Smooth muscle cell of the brain vasculature (primary cell): ENCODE measurements at regions not wholly inside any gene's neighbourhood (a gene's known extent, or its start where the extent isn't known, plus 50 kb on each side); places are given as distances from the start of the nearest gene placed in this dataset.

ENCODE experiments used
- DNase-seq: peaks from one replicate; pipeline ENCODE4 v3.0.0-alpha.2; 2012; ENCODE audit warnings: low read depth, low spot score

DNA sequence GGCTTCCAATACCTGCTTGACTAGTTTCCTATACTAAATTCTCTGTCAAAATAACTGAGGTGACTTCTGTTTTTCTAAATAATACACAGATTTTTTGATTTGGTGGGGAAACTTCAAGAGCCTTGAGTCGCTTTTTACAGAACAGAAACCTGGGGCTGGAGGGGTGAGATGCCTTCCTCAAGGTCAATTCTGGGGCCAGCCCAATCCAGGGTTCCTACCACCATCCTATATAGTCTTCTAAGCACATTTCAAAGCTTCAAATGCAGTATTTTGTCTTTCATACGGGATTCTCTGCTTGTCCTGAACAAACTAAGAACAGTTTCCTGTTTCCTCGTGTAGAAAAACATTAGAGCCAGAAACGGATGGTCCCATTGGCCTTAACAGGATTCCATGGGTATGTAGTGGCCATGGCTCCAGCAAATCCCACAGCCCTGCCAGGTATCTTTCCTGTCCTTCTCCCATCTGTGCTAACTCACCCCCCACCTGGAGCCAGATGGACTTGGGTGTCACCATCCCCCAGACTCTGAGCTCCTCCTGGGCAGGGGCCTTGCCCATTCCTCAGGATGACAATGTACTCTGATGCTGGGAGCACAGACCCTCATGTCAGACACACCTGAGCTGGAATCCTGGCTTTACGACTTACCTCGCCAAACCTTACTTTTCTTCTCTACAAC is 146.9 kb downstream of the KLF13 start:
- DNase-seq, result no peak

DNA sequence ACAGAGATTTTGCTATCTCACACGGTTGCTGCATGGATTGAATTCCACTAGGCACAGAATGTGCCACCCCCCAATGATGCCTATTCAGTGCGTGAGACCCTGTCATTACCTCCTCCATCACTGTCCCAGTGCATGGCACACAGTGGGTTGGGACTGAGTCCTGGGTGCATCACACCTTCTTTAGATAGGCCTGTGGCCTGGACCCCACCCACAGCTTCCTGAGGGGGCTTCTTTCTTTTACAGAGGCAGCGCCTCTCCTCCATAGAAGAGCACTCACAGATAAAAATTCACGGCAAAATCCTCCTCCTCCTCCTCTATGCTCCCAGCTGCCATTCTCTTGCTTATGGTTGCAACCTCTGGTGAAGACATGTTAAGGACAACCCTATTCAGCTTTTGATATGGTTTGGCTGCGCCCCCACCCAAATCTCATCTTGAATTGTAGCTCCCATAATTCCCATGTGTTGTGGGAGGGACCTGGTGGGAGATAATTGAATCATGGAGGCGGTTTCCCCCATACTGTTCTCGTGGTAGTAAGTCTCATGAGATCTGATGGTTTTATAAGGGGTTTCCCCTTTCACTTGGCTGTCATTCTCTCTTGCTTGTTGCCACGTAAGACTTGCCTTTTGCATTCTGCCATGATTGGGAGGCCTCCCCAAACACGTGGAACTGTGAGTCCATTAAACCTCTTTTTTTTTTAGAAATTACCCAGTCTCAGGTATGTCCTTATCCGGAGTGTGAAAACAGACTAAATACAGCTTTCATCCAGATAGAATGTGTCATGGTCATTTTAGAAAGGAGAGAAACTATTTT is 147.6 kb downstream of the KLF13 start:
- no peak for DNase-seq

DNA sequence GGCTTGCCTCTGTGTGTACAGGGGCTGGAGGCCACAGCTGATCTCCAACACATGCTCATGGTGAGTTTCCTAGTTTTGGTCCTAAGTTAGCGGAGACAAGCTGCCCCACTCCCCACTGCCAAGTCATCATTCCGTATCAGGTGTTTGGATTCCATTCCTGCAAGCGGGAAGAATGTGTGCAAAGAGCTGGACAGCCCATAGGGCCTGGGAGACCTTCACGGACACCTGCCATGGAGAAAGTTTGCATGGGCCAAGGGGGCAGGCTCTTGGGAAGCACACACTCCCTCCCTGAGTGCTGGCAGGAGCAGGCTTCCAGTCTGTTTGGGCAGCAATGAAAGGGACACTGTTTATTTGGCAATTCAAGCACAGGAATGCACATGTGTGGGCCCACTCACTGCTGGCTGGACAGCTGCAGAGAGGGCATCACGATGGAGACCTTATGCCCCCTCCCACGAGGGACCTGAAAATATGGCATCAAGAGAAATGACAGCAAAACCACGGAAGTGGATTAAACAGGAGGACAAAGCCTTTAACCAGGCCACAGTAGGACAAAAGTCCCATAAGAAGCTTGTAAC is 149.7 kb downstream of the KLF13 start:
- no peak for DNase-seq

DNA sequence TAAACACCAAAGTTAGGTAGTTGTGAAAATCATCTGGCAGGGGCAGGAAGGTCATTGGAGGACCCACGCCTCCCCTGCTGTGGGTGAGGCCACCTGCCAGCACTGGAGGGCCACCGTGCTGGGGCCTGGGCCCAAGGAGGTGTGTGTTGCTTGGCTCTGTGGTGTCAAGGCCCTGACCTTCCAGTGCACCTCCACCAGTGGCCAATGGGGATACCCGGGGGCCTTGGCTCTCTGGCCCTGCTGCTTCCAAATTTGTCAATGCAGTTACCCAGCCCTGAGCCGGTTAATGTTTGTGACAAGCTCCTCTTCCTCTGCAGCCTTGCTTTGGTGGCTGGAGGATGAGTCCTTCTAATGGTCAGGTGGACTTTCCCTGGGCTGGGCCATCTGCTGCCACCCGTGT is 150.2 kb downstream of the KLF13 start:
- no peak for DNase-seq

DNA sequence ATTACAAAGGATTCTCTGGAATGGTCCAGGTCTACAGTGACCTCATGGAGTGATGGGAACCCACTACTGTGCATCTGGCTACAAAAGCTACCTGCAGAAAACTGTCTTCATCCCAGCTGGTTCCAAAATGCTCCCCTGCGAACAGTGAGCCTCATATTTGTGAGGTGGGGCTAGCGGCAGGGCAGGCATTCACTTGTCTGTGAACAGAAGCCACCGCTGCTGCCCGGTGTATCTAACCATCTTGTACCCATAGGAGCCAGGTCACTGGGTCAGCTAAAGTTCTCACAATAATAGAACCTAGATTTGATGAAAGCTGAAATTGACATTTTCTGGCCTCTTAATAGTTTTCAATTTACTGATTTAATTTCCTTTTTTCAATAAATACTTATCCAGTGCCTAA is 150.7 kb downstream of the KLF13 start:
- DNase-seq, result no peak

DNA sequence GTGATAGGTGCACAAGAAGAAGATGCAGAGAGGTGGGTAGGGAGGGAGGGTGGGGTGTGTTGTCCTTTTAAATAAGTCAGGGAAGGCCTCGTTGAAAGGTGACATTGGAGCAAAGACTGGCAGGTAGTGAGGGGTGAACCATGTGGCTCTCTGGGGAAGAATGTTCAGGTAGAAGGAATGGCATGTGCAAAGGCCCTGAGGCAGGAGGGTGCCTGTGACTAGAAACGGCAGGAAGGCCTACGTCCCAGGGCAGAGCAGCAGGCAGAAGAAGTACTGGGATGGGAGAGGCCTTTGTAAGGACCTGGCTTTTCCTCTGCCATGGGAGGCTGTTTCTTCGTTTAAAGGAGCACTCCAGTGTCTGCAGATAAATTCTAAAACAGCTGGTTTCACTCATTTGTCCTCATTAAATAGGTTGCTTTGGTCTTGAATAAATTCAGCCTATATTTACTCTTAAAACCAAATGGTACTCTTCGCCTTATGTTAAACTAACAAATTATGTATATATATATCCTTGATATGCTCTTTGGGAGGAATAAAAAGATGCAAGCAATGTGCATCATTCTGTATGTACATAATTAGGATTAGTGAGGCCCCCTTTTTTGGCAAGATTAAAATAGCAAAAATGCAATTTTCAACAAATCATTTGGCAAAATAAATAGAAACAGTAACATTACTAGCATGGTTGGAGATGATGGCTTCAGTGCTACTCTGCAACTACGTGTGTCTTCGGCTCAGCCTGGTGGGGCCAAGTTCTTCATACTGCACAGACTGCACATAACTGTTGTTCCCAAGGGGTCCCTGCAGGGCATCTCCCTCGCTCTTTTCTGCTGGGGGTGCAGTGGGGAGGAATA is 151.4 kb downstream of the KLF13 start:
- DNase-seq, result no peak

DNA sequence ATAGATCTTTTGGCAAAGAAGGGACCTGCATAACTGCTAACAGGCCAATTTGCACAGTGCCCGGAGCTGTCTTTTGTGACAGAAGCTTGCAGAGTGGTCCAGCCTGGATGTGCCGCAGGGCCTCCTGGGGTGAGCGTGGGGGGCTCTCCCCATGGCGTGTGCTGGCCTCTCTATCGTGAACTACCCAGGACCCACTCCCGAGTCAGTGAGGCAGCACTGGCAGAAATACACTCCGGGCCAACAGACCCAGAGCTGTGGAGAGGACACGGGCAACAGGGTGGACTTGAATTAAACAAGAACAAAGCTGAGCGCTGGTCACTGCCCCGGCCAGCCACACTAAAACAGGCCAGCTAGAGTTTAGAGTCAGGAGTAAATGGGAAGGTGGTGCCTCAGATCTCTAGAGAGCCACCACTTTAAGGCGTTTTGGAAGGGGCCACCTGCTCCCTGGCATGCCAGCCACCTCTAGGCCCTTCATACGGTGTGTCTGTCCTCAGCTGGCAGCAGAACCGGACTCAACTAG is 152.1 kb downstream of the KLF13 start:
- DNase-seq, result no peak

DNA sequence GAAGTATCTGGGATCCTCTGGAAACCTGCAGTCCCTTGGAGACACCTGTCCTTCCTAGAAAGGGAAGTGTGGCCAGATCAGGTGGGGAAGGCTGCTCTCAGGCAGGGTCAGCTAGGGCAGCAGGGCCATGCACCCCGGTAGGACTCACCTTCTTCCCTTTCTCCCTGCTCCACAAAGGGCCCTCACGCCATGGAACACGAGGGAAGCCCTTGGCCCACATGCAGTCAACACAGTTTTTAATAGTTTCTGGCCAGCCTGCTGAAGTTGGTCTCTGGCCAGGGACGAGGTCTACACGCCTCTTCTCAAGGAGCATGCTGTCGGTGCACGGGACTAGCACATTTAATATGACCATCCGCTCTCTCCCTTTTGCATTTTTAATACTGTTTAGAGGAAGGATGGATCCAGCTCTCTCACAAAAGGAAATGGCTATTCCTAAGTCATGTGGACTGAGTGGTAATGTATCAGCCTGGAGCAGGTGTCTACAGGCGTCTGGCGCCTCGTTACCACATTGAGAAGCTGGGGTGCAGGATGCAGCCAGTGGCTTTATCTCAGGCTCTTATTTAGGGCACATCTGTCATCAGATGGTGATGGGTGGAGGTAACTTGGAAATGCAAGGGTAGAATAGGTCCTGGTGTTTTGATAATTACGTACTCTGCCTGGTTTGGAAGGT is 153.9 kb downstream of the KLF13 start:
- DNase-seq, result no peak

DNA sequence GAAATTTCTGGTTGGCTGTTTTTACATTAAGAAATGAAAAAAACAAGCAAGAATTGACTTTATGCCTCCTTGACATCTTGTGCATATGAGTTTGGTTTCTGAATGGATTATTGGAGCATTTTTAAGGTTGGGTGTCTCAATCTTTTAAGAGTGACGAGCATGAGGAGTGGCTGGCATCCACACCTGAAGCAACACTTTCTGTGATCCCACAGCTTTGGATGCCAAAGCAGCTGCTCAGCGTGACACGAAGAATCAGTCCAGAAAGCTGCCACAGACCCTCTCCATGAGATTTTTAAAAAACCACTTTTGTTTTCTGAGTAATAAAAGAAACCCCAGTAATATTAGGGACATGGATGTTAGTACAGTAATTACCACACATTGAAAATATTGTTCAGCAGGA is 154.5 kb downstream of the KLF13 start:
- DNase-seq, result no peak

DNA sequence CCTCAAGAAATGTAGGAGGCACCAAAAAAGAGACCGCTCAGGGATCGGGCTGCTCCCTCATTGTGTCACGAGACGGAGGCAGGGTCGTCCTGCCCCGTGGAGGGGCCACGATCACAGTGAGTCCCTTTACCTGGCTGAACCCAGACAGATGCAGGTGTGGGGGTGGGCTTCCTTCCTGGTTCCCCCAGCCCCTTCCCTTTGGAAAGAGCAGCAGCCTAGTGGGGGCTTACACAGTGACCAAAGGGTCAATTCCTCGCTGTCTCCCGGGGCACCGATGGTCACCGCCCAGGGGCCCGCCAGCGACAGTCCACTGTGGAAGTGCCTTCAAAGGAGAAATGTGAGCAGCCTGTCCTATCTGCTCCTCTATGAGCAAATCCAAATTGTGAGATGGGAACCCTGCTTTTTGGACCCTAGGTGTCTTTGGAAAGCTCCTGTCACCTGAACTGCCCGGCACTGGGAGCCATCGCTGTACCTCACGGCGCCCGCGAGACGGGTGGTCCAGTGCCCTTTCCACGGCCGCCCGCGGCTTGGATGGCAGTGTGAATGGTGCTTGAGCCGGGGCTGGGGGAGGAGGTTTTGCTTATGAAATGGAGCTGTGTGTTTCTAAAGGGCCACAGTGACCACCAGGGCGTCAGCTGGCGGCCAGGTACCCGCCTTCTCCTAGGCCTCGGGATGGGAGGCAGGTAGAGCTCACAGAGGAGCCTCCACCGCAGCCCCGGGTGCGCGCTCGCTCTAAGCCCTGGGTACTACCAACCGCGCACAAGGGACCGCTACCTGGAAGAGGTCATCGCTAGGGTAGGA is 155.7 kb downstream of the KLF13 start:
- DNase-seq, result no peak

DNA sequence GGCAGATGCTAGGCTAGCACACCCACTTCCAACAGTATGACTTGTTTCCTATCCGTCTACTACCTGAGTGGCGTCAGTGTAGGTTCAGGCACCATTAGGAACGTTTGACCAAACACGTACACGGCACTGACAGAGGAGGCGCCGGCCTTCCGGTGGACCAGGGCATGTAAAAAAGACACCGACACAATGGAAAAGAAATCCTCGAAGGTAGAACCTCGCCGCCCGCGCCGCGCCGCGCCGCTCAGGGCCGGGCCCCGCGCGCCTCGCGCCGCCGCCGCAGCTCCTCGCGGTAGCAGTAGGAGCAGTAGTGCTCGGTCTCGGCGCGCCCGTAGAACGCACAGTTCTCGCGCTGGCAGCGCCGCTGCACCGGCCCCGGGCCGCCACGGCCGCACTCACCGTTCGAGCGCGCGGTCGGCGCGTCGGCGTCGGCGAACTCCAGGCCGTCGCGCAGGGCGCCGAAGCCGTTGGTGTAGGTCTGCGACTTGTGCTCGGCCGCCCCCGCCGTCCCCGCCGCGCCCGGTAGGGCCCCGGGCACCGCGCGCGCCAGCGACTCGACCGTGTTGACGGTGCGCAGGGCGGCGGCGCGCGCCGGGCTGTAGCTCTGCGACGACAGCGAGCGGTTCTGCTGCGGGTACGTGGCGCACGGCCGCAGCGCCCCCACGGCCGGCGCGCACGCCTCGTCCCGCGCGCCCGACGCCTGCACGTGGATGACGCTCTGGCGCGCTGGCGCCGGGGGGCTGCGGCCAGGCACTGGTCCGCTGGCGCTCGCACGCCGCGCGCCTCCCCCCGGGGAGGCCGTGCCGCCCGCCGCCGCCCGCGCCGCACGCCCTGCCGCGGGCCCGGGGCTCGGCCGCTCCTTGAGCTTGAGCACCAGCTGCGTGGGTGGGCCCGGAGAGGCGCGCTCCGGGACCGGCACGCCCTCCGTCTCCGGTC is 156.7 kb downstream of the KLF13 start:
- no peak for DNase-seq

DNA sequence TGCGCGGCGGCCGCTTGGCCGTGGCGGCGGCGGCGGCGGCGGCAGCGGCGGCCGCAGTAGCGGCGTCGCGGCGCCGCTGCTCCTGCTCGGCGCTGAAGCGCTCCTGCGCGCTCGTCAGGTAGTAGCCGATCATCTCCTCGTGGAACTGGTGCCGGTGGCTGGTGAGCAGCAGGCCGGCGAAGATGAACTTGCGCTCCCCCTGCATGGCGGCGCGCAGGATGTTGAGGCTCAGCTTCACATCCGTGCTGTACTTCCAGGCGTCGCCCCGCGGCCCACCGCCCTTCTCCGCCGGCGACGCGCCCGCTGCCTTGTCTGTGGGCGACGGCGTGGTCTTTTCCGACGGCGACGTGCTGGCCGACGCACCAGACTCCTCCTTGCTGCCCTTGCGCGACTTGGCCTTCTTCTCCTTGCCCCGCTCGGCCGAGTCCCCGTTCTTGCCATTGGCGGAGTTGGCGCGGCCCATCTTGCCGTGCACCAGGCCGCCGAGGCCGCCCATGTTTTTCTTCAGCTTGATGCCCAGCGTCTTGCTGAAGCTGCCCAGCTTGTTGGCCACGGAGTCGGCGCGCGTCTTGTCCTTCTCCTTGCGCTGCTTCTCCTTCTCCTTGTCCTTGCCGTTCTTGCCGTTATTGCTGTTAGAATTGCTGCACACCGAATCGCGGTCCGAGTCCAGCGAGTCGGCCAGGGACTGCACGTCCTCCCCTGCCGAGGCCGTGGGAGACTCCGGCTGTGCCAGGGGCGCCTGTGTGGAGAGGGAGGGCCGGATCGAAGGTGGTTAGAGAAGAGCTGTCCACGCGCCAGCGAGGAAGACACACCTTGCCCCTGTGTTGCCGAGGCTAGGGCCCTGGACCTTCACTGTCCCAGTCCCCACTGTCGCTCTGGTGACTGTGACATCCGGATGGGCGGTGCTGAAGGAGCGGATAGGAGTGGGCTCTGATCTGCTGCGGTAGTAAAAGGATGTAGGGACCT is 157.6 kb downstream of the KLF13 start:
- no peak for DNase-seq

DNA sequence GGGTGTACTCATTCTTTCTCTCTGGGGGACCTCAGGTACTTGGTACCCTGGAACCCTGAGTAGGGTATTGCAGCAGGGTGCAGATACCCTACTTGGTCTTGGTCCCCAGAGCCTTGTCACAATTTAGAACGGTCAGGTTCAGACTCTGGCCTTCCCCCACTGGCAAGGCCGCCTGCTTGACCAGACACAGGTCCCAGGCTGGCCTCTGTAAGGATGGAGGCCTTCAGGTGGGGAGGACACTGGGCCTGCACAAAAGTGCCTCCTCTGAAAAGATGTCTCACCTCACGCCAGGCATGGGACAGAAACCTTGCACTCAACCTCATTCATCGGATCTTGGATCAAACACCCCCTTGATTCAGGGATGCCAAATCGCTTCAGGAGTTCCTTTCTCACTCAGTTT is 158.4 kb downstream of the KLF13 start:
- no peak for DNase-seq

DNA sequence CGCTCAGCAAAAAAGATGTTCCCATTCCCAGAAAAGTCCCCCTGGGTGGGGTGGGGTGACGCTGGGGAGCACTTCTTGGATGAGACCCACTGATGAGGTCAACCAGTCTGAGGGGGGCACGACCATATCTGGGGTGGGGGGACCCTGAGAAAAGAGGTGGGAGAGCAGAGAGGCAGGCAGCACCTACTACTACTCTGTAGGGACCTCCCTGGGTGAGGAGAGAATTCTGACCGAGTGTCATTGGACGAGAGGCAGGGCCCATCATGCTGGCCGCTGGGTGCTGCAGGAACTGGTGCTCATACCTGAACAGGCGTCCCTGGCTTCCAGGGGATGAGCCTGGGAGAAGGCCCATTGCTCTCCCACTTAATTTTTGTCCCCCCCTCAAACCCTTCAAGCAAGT is 158.8 kb downstream of the KLF13 start:
- no peak for DNase-seq

DNA sequence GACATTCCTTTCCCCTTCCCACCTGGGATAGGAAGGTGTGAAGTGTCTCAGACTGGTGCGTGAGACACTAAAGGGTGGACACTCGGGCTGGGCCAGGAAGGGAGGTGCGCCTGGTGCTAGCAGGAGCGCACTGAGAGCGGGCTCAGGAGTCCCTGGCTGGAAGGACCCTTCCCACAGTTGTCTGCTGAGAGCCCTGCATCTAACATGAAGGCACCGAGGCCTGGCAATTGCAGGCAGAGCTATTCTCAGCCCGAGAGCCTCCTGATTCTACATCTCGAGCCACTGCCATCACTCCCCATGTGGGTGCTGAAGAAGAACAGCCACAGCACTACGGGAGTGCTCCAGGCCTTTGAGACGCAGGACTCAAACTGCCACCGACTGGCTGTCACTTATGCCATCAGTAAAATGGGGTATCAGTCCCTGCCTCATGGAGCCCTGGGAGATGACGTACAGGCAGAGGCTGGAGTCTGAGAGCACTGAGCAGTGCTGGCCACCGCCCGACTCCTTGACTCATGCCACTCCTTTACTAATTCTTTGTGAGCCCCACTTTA is 159.4 kb downstream of the KLF13 start:
- DNase-seq, result no peak

DNA sequence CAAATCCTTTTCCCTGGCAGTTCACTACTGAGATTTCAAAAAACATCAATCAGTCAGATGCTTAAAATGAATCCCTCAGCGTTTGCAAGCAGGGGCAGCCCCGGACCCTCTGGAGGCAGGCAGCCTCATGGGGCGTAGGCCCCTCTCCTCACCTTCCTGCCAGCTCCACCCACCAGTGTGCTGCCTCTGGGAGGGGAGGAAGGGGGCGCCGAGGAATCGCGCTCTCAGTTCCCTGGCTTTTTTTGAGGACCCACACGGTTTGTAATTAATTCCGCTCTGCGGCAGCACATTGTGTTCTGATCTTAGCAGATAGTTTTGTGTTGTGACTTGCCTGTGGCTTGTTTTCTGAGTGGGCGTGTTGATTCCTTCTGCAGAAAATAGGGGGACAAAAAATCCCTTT is 159.9 kb downstream of the KLF13 start:
- no peak for DNase-seq

DNA sequence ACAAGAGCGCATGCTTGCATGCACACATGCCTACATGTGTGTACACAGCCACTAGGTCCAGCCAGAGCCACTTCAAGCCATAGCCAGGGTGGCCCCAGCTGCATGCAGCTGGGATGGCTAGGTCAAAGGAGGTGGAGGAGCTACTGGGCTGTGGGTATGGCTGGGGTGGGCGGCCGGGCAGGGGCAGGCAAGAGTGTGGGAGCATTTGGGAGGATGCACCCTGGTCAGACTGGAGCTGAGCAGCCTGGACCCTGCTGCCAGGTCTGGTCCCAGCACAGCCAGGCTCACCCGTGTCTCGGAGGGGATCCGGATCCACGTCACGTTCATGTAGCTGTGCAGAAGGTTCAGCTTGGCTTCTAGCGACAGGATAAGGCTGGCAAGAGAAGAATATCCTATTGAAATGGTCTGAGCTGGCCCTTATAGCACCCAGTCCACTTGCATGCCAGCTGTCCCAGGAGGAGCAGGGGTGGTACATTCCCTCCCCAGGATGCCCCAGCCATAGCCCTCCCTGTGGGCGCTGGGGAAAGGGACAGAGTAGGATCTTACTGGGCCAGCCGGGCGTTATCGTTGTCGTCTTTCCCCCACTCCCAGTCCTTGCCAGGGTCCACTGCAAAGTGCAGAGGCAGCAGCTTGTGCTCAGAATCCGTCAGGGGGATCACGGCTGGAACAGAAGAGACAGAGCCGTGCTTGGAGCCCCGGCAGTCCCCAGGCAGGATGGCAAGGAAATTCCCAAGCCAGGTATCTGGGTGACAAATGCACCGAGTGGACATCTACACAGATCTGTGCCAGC is 160.5 kb downstream of the KLF13 start:
- no peak for DNase-seq
